ENCODE measurements at regions not wholly inside any gene's neighbourhood (a gene's known extent, or its start where the extent isn't known, plus 50 kb on each side); places are given as distances from the start of the nearest gene placed in this dataset.

GRCh38 chr6:44625996-44626395, 238.5 kb downstream of the CDC5L start:
- TF ChIP-seq, protein P1, sequence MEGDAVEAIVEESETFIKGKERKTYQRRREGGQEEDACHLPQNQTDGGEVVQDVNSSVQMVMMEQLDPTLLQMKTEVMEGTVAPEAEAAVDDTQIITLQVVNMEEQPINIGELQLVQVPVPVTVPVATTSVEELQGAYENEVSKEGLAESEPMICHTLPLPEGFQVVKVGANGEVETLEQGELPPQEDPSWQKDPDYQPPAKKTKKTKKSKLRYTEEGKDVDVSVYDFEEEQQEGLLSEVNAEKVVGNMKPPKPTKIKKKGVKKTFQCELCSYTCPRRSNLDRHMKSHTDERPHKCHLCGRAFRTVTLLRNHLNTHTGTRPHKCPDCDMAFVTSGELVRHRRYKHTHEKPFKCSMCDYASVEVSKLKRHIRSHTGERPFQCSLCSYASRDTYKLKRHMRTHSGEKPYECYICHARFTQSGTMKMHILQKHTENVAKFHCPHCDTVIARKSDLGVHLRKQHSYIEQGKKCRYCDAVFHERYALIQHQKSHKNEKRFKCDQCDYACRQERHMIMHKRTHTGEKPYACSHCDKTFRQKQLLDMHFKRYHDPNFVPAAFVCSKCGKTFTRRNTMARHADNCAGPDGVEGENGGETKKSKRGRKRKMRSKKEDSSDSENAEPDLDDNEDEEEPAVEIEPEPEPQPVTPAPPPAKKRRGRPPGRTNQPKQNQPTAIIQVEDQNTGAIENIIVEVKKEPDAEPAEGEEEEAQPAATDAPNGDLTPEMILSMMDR (IDR thresholded peaks at IDR 0.05), result no peak
- no peak for TF ChIP-seq POLR2AphosphoS5 (IDR thresholded peaks at IDR 0.05; ENCODE audit: insufficient read depth in 1 of 2, low read depth in 1 of 2)

Data from vagina (tissue), 2 donors.